ENCODE measurements at regions not wholly inside any gene's neighbourhood (a gene's known extent, or its start where the extent isn't known, plus 50 kb on each side); places are given as distances from the start of the nearest gene placed in this dataset.

GRCh38 chr2:187138265-187138664, 289.3 kb upstream of the ZSWIM2 start:
- no peak for DNase-seq (ENCODE audit: low spot score)
- CTCF ChIA-PET = interaction anchor here (0.6 kb wide), 2 partner anchors 255 to 470 kb away, joined by 3 to 4 read pairs; no protein-coding TSS in a partner anchor
- POLR2A ChIA-PET (ENCODE audit: low non-redundant PET) = no interaction called here

DNA sequence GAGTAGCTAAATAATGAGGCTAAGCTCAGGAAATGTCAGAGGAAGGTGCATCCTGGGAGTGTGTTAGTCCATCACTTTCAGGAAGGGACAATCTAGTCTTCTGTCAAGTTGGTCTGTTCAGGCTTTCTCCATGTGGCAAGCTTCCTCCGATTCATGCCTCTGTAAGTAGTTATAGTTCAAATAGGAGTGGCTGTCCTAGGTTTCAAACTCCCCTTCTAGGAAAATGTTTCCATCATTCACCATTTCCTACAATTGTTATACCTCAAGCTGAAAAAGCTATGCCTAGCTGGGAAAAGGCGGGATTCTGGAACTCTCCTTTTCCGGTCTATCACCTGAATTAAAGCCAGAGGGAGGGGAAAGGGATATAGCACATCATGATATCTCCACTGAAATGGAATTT, 287.7 kb upstream of the ZSWIM2 start:
- CTCF ChIA-PET = no interaction called here
- no peak overlapping the region for H3K27ac ChIP-seq
- DNase-seq (ENCODE audit: low spot score) = no peak
- POLR2A ChIA-PET (ENCODE audit: low non-redundant PET) = no interaction called here
- TF ChIP-seq, protein P1, sequence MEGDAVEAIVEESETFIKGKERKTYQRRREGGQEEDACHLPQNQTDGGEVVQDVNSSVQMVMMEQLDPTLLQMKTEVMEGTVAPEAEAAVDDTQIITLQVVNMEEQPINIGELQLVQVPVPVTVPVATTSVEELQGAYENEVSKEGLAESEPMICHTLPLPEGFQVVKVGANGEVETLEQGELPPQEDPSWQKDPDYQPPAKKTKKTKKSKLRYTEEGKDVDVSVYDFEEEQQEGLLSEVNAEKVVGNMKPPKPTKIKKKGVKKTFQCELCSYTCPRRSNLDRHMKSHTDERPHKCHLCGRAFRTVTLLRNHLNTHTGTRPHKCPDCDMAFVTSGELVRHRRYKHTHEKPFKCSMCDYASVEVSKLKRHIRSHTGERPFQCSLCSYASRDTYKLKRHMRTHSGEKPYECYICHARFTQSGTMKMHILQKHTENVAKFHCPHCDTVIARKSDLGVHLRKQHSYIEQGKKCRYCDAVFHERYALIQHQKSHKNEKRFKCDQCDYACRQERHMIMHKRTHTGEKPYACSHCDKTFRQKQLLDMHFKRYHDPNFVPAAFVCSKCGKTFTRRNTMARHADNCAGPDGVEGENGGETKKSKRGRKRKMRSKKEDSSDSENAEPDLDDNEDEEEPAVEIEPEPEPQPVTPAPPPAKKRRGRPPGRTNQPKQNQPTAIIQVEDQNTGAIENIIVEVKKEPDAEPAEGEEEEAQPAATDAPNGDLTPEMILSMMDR (conservative IDR thresholded peaks at IDR 0.05; ENCODE audit: low read depth) = no peak

More at GRCh38 chr2:187138265-187138664, 289.3 kb upstream of the ZSWIM2 start:
- H3K27ac ChIP-seq = no peak overlapping the region
- TF ChIP-seq, protein P1 (conservative IDR thresholded peaks at IDR 0.05; ENCODE audit: low read depth) = no peak

GRCh38 chr2:187134306-187134705, 285.3 kb upstream of the ZSWIM2 start:
- H3K27ac ChIP-seq = no peak overlapping the region
- ChIA-PET POLR2A (ENCODE audit: low non-redundant PET) (no interaction called here), CTCF (no interaction called here)
- no peak for DNase-seq (ENCODE audit: low spot score)
- TF ChIP-seq, protein P1 (conservative IDR thresholded peaks at IDR 0.05; ENCODE audit: low read depth) = no peak

DNA sequence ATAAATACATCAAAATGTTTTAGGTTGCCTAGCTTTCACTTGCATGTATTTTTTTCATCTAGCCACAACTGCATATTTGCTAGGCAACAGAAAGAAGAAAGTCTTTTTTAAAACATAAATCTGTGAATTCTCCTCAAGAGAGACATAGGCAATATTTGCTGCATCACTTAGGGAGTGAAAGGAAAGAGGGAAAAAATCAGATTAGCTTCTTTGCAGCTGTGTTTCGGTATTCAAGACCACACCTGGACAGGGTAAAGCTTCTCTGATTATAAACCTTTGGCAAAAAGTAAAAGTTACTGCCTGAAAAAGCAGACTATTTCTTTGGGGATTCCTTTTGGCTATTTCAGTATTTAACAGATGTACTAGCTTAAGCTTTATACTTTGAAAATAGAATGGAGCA, 280.9 kb upstream of the ZSWIM2 start:
- DNase-seq (ENCODE audit: low spot score) = no peak
- H3K27ac ChIP-seq = no peak overlapping the region
- POLR2A ChIA-PET (ENCODE audit: low non-redundant PET) = no interaction called here
- CTCF ChIA-PET = no interaction called here
- TF ChIP-seq, protein P1 (conservative IDR thresholded peaks at IDR 0.05; ENCODE audit: low read depth) = no peak

DNA sequence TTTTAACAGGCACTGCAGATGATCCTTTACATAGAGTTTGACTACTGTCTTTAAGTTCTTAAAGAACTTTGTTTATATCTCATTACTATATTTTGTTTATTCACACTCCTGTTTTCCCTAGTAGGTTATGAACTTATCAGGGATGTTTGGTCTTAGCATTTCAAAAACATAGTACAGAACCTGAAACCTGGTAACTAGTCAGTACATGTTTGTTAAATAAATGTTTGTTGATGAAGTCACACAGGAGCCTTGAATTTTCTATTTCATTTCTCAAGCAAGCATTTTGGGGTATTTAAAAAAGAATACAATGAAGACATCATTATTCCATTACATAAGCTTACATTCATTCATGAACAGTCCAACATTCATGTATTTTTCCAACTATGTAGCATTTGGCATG, 280.3 kb upstream of the ZSWIM2 start:
- CTCF ChIA-PET = no interaction called here
- DNase-seq (ENCODE audit: low spot score) = no peak
- no peak overlapping the region for H3K27ac ChIP-seq
- POLR2A ChIA-PET (ENCODE audit: low non-redundant PET) = no interaction called here
- TF ChIP-seq, protein P1 (conservative IDR thresholded peaks at IDR 0.05; ENCODE audit: low read depth) = no peak

GRCh38 chr2:187126247-187127005, 277.5 kb upstream of the ZSWIM2 start:
- CTCF ChIA-PET = no interaction called here

More at GRCh38 chr2:187126247-187127005, 277.5 kb upstream of the ZSWIM2 start:
- no peak for DNase-seq (ENCODE audit: low spot score)
- POLR2A ChIA-PET (ENCODE audit: low non-redundant PET) = no interaction called here
- TF ChIP-seq, protein P1 (conservative IDR thresholded peaks at IDR 0.05; ENCODE audit: low read depth) = no peak
- H3K27ac ChIP-seq = no peak overlapping the region

Measured in RWPE1 (cell line).